Calu3 (cell line): ENCODE measurements at regions not wholly inside any gene's neighbourhood (a gene's known extent, or its start where the extent isn't known, plus 50 kb on each side); places are given as distances from the start of the nearest gene placed in this dataset.

Experiments
- BruUV-seq: library from RNA; stranded (reverse); fragments of 400-500 nt; replicated peaks from 2 replicates; lab custom pipeline; 2021; lab: Mats Ljungman, UMichigan
- CTCF ChIA-PET: fragments of 300-600 bp; sonication (Branson Sonifier 250); formaldehyde crosslinking; loops from one replicate; lab custom pipeline; 2022; ENCODE audit warnings: antibody characterized with exemption; lab: Charles Lee
- DNase-seq: peaks from one replicate; pipeline ENCODE4 v3.0.0; 2022
- H3K27ac Mint-ChIP-seq: one replicate; pipeline ENCODE4 v1.8.0; 2022; ENCODE audit warnings: mixed read lengths; ENCODE audit not compliant: unreplicated experiment
- H3K27me3 Mint-ChIP-seq: one replicate; pipeline ENCODE4 v1.8.0; 2022; ENCODE audit warnings: mixed read lengths; ENCODE audit not compliant: unreplicated experiment
- H3K36me3 Mint-ChIP-seq: one replicate; pipeline ENCODE4 v1.8.0; 2022; ENCODE audit warnings: mild to moderate bottlenecking, moderate library complexity, mixed read lengths; ENCODE audit not compliant: insufficient read depth, unreplicated experiment
- H3K4me1 Mint-ChIP-seq: one replicate; pipeline ENCODE4 v1.8.0; 2022; ENCODE audit warnings: mild to moderate bottlenecking, low read depth, mixed read lengths; ENCODE audit not compliant: unreplicated experiment
- H3K4me3 Mint-ChIP-seq: one replicate; pipeline ENCODE4 v1.8.0; 2022; ENCODE audit warnings: mild to moderate bottlenecking, low read depth, moderate library complexity, mixed read lengths; ENCODE audit not compliant: unreplicated experiment
- H3K9me3 Mint-ChIP-seq: one replicate; pipeline ENCODE4 v1.8.0; 2022; ENCODE audit warnings: low read depth, mixed read lengths; ENCODE audit not compliant: unreplicated experiment
- CTCF ChIP-seq: fragments of 200-600 bp; IDR thresholded peaks from one replicate; pipeline ENCODE4 v1.8.0; 2022; ENCODE audit warnings: antibody characterized with exemption; ENCODE audit not compliant: unreplicated experiment
- intact Hi-C: fragments of 100-400 bp; cut with micrococcal nuclease; formaldehyde crosslinking; loops from one replicate; pipeline ENCODE4 v1.10.0; 2022; ENCODE audit not compliant: unreplicated experiment

- DNase-seq, result no peak
Observed at GRCh38 chr6:51541847-51542246, 545.6 kb downstream of the PKHD1 start.

GRCh38 chr6:51542475-51542874, 544.9 kb downstream of the PKHD1 start:
- TF ChIP-seq CTCF, result no peak

More at GRCh38 chr6:51541847-51542246, 545.6 kb downstream of the PKHD1 start:
- no TSS peak for BruUV-seq
- H3K4me3 Mint-ChIP-seq, result no peak overlapping the region
- H3K27ac Mint-ChIP-seq, result no peak overlapping the region
- intact Hi-C loops, result loop anchor here (1.0 to 5.0 kb wide), 2 partner anchors 145 to 726 kb away; no protein-coding TSS in a partner anchor
- H3K36me3 Mint-ChIP-seq, result no peaks in the 10 kb centered on the region
- H3K27me3 Mint-ChIP-seq, result peaks cover 36% of the 10 kb centered on the region
- no peaks in the 10 kb centered on the region for H3K9me3 Mint-ChIP-seq
- no peak for TF ChIP-seq CTCF
- CTCF ChIA-PET, result interaction anchor here (1.4 kb wide), 1 partner anchor 9 kb away, joined by 4 read pairs; no protein-coding TSS in a partner anchor
- H3K4me1 Mint-ChIP-seq, result peaks cover 8% of the 10 kb centered on the region

GRCh38 chr6:51550243-51550642, 537.2 kb downstream of the PKHD1 start:
- no TSS peak for BruUV-seq
- Mint-ChIP-seq H3K4me3 (no peak overlapping the region), H3K9me3 (no peaks in the 10 kb centered on the region), H3K36me3 (no peaks in the 10 kb centered on the region), H3K4me1 (no peaks in the 10 kb centered on the region), H3K27ac (no peak overlapping the region), H3K27me3 (no peaks in the 10 kb centered on the region)
- TF ChIP-seq CTCF, result no peak
- DNase-seq, result no peak
- intact Hi-C loops, result loop anchor here (10.0 kb wide), 1 partner anchor 205 kb away; no protein-coding TSS in a partner anchor
- CTCF ChIA-PET, result no interaction called here

More at GRCh38 chr6:51542475-51542874, 544.9 kb downstream of the PKHD1 start:
- H3K9me3 Mint-ChIP-seq, result no peaks in the 10 kb centered on the region
- peaks cover 8% of the 10 kb centered on the region for H3K4me1 Mint-ChIP-seq
- no TSS peak for BruUV-seq
- H3K27ac Mint-ChIP-seq, result no peak overlapping the region
- intact Hi-C loops, result loop anchor here (1.0 to 5.0 kb wide), 2 partner anchors 145 to 726 kb away; no protein-coding TSS in a partner anchor
- H3K27me3 Mint-ChIP-seq, result peaks cover 36% of the 10 kb centered on the region
- DNase-seq, result no peak
- no peaks in the 10 kb centered on the region for H3K36me3 Mint-ChIP-seq
- no peak overlapping the region for H3K4me3 Mint-ChIP-seq
- CTCF ChIA-PET, result interaction anchor here (1.4 kb wide), 1 partner anchor 10 kb away, joined by 4 read pairs; no protein-coding TSS in a partner anchor

GRCh38 chr6:51552435-51552834, 535.0 kb downstream of the PKHD1 start:
- intact Hi-C loops, result loop anchor here (10.0 kb wide), 1 partner anchor 202 kb away; no protein-coding TSS in a partner anchor
- Mint-ChIP-seq H3K9me3 (no peaks in the 10 kb centered on the region), H3K4me1 (no peaks in the 10 kb centered on the region), H3K4me3 (no peak overlapping the region), H3K27ac (no peak overlapping the region), H3K27me3 (no peaks in the 10 kb centered on the region), H3K36me3 (no peaks in the 10 kb centered on the region)
- no peak for TF ChIP-seq CTCF
- DNase-seq, result no peak
- BruUV-seq, result no TSS peak
- CTCF ChIA-PET, result no interaction called here
